Forelimb muscle (tissue), 1 donor: ENCODE measurements at regions not wholly inside any gene's neighbourhood (a gene's known extent, or its start where the extent isn't known, plus 50 kb on each side); places are given as distances from the start of the nearest gene placed in this dataset.
"Not testable (repeated sequence)": the region's sequence is repeated elsewhere in the genome, so short reads cannot be mapped to it uniquely, and the experiment has no call there.

ENCODE experiments used
- DNase-seq: peaks from one replicate; pipeline ENCODE4 v3.0.0-alpha.2; 2013; ENCODE audit warnings: low read depth

DNA sequence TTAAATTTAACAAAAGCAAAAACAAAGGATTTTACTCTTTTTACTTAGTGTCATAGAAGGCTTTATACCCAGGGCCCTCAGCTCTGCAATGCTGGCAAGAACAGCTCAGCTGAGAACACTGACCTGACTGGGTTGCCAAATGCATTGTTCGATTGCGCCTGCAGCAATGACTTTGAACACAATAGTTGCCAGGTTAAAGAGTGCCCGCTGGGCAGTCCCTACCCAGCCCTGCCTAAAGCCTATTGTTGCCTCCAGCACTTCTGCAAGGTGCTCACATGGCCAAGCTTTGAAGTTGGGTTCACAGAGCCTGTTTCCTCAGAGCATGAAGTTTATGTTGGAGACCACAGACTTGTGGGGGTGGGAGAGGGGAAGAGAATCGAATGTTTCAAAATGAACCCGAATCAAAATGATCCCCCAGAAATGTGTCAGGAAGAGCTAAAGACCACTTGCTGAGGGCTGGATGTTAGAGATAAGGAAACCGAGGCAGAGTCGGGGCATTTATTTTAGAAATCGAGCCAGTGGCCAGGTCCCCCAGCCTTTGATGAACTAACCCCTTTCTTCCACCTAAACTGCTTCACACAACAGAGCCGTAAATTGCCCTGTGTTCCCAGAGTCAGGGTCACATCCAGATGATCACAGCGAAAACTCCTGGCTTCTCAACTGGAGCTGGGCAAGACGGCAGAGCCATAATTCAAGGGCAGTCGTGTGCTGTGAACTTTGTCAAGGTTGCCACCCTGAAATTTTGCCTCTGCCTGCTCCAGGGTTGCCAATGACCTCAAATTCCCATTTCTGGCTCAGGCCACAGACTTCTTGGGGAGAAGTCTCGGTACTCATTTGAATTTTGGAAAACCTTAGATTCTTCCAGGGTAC lies 55.0 kb downstream of the FOXA2 start:
- no peak for DNase-seq

DNA sequence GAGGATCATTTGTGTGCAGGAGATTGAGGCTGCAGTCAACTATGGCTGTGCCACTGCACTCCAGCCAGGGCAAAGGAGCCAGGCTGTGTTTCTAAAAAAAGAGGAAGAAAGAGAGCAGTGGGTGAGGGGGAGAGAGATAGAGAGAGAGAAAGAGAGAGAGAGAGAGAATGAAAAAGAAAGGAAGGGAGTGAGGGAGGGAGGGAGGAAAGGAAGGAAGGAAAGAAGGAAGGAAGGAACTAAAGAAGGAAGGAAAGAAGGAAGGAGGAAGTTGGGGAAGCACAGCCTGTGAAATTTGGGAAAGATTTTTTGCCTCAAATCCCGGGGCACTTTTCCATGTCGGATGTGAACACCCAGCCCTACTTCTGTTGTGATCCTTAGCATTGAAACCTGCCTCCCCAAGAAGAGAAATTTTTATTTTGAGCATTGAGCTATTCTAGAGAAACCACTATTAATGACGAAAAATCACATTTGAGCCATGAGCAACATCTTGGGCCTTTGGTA lies 57.8 kb downstream of the FOXA2 start:
- DNase-seq = no peak

DNA sequence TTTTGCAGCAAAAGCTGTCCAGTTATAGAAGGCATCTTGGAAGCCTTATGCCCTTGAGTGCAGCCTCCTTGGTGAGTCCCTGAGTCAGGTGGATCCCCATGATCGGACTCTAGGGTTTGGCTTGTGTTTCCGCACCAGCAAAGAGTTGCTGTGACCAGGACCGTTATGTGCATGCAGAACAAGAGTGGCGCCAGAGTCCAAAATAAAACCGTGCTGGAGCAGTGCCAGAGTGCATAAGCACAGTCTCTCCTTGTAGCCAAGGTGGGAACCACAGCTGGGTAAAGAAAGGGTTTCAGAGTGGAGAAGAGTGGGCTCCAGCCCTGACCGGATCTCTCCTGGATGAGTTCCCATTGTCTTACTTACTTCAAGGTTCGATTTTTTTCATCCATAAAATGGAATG lies 58.6 kb downstream of the FOXA2 start:
- DNase-seq = no peak

DNA sequence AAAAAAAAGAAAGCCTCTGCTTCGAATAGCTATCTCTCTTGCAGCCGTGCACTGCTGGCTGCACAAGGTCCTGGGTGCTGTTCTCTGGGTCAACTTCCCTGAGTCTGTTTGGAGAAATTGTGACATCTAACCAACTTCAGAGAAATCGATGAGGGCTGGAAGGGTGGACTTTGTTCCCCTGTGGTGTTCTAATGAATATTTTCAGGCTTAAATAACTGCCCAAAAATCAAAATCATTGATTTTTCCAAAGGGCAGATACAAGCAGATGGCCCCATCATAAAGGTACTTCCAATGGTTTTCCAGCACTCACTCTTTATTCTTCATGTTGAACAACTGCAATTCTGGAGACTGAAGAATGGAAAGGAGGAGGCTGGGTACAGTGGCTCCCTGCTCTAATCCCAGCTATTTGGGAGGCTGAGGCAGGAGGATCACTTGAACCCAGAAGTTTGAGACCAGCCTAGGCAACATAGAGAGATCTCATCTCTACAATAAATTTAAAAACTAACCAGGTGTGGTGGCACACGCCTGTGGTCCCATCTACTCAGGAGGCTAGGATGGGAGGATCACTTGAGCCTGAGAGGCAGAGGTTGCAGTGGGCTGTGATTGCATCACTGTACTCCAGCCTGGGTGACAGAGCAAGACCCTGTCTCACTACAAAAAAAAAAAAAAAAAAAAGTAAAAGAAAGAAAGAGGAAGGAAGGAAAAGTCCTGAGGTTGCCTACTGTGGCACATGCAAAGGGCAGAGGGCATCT lies 59.1 kb downstream of the FOXA2 start:
- no peak for DNase-seq

DNA sequence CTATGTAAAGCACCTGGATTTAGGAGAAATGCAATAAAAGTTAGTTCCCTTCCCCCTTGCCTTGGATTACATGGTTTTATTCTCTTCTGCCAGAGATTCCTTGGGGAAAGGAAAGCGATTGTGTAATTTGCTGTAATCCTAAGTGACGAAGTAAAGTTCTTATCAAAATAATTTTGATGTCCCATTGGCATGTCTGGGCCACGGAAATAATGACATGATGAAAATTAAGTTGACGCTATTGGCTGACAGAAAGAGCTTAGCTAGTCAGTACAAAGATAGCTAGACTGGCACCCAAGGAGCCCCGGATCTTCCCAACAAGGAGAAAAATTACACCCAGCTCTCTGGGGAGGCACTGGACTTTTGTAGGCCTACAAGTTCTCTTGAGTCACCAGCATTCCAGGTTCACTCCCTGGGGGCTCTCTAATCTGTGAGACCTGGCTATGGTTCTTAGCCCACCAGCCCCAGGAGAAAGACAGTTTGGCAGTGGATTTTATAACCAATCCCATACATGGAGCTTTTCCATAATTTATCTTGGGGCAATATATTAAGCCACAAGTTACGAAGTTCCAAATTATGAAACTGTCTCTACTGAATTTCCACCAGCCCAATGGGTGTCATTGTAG lies 59.9 kb downstream of the FOXA2 start:
- no peak for DNase-seq

DNA sequence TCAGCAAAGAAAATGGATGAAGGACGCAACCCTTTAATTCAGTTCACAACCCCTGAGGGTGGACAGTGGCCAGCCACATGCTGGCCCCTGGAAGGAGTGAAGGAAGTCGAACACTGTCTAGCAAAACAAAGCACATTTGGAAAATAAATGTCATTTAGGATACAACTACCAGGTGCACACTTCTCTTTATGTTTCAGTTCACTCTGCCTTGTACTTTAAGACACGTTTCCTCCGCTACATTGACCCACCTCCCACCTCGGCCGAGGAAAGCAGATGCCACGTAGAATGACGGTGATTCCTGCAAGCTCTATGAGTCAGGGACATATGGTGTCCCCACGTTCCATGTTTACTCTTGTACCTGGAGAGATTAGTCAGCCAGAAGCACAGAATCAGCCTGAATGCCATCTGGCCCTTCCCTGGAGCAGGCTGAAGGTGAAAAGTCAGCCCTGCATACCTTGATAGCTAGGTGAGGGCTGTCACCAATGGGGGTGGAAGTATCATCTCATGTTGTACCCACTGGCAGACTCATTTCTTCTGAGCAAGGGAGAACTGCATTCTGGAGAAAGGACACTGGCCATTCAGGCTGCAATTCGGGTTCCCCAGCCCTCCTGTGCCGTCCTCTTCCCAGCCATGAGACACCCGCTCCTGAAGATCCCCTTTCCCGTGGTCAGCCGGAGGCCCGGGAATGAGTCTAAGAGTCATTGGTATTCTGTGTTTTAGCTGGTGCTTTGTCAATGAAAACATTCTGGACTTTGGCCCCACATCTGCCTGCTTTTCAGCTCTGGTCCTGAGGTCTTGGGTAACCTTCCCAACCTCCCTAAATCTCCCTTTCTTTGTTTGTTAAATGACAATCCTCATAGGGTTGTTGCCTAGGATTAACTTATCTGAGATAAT lies 60.6 kb downstream of the FOXA2 start:
- no peak for DNase-seq

DNA sequence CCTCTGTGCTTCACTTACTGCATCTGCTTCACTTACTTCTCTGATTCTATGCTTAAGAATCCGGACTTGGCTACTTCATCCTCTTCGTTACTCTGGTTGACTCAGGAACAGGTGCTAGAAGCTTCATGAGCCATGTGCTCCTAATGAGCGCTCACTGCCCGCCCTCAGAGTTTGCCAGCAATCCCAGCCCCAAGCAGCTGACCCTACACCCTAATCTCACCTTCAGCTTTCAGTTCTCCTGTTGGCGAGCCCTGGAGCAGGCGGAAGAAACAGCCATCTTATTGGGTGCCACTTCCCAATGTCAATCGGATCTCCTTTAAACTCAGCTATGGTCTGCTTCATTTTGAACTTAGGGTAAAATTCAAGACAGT lies 61.3 kb downstream of the FOXA2 start:
- no peak for DNase-seq

DNA sequence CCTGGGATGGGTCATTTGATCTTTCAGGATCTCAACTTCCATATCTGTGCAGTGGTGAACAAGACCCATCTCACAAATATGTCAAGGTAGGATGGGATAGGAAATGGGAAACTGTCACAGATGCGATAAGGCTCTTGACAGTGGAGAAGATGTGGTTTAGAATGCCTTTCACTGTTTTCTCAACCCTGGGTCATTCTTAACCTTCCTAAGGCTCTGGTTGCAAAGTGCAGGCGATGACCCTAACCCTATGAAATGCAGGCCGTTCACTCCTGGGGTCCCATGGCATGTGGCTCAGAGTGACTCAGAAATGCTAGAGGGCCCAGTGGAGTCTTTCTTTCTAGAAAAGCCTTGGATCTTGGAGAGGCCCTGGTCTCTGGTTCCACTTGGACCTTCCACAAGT lies 61.7 kb downstream of the FOXA2 start:
- DNase-seq = no peak

DNA sequence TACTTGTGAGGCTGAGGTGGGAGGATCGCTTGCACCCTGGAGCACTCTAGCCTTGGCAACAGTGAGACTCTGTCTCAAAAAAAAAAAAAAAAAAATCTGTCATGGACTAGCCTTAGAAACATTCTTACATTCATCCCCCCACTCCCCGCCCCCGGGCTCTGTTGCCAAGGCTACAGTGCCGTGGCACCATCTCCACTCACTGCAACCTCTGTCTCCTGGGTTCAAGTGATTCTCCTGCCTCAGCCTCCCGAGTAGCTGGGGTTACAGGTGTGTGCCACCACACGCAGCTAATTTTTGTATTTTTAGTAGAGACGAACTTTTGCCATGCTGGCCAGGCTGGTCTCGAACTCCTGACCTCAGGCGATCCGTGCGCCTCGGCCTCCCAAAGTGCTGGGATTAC lies 62.4 kb downstream of the FOXA2 start:
- DNase-seq = not testable (repeated sequence)

DNA sequence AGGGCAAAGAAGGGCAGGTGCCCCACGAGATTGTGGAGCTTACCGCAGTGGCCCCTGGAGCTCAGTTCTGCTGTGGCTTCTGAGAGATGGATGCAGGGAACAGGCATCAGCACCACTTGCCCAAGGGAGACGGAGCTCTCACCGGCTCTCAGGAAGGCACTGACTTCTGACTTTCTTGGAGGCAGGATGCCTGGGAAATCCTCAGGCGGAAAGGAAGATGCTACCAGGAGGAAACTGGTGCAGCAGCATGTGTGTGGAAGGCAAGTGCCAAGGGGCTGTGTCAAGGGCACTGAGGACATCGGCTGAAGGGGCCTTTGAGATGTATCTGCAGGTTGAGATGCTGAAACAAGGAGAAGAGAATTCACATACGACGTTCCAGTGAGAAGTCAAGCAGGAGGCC lies 64.0 kb downstream of the FOXA2 start:
- DNase-seq = no peak

DNA sequence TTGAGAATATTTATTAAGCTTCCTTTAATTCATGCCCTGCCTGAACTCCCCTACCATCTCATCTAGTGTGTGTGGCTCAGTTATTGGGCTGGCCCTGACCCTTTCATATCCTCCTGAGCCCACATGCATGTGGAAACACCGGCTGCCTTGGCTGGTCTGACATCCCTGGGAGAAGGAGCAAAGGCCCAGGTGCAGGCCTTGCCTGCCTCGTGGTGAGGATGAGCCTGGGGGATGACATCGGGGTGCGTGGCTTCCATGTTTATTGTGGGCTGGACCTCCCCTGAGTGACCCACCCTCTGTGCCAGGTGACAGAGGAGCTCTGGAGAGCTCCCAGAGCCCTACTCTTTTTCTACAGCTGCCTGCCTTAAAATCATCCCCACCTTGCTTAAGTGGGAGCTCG lies 69.1 kb downstream of the FOXA2 start:
- no peak for DNase-seq

DNA sequence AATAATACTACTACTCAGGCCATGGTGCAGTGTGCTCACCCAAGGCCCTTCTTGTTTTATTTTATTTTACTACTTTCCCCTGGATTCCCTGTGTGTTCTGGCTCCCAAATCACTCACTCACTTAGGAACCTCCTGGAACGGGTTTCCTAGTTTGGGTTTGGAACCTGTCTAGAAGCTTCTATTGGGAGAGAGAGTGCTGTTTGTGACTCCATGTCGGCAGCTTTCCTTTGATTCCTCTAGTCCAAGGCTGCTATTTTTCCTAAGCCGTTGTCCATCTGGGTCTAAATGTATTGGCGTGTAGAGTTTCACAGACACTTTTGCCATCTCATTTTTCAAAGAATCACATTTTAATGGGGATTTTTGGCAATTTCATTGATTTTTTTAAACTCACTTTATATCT lies 70.8 kb downstream of the FOXA2 start:
- no peak for DNase-seq

DNA sequence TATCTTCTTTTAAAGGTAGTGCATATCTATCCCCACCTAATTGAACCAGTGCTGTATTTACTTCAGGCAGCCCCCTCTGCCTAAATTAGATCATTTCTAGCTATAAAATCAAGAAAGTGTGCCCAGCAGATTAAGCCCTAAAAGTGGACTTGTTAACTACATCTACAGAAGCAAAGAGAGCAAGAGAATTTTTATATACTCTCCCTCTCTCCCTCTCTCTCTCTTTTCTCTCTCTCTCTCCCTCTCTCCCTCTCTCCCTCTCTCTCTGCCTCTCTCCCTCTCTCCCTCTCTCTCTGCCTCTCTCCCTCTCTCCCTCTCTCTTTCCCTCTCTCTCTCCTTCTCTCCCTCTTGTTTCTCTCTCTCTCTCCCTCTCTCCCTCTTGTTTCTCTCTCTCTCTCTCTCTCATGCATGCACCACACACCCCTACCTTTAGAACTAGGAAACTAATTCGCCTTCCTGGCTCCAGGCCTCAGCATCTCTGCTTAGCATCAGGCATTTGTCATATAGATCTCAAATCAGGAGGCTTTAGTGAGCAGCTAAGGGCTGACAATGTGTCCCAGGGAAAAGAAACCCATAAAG lies 71.4 kb downstream of the FOXA2 start:
- DNase-seq = no peak

DNA sequence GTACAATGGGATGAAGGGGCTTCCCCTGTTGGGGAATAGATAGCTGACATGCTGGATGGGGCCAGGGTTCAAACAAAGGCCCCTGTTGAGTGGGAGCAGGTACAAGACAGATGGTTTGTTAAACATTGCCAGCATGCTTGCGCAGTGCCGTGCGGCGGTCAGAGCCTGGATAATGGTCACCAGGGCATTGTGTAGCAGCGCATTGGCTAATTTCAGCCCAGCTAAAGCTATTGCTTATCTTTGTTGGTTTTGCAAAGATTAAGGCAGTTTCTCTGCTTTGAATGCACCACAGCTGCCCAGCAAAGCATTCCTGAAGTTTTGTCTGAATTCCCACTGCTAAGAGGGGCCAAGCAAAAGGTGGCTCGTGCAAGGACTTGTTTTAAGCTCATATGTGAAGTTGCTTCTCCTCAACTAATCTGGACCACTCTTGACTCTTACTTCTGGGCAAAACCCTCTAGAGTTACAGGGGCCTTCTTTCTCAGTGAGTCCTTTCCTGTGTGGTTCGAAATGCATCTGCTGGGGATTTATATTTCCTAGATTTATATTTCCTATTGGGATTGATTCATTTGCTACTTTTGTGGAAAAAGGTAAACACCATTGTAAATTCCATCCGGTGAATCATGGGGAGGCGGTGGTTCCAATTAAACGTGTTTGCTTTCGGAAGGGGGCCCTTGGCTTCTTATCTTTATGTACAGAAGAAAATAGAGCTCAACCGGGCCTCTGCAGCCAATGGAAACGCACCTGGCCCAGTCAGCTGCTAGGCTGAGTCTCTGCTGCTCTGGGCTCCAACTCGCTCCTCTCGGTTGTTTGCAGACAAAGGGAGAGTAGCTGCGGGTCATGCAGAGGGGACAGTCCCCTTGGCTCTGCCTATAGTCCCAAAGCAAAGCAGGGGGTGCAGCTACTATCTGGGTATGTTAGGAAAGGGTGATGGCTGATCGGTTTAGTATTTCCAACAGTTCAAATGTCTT lies 72.1 kb downstream of the FOXA2 start:
- no peak for DNase-seq

DNA sequence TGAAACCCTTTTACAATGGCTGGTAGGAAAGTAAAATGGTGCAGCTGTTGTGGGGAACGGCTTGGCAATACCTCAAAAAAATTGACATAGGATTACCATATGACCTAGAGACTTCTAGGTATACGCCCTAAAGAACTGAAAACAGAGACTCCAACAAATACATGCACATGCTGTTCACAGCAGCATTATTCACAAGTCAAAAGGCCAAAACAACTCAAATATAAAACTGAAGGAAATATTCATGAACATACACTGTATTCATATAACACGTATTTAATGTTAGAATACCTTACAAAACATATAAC lies 74.6 kb downstream of the FOXA2 start:
- no peak for DNase-seq

DNA sequence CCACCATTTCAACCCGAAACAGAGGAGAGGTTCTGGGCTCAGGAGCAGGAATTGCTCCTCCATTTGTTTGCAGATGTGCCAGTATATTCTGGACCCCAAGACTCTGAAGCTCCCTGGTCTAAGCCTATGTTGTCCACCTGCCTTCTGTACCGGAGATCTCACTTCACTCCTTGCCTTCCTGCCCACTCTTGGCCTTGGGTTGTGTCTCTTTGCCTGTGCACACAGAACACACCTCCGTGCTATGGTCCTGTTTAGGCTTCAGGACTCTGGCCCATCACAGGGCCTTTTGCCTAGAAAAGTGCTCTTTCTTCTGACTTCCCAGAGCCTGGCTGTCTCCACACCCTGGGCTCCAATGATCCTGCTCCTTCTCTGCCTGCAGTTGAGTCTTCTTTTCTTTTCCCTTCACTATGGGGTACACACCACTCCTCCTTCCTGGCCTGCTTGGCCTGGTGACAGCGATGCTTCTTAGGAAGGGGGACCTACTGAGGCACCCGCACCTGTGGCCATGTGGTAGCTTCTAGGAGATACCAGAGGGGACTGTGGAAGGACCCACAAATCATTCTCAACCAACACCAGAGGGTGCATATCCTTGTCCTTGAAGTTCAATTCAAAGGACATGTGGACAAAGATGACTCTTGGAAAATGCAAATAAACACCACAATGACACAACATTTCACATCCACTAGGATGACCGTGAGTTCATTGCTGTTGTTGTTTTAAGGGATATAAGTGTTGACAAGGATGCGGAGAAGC lies 75.1 kb downstream of the FOXA2 start:
- DNase-seq = no peak

DNA sequence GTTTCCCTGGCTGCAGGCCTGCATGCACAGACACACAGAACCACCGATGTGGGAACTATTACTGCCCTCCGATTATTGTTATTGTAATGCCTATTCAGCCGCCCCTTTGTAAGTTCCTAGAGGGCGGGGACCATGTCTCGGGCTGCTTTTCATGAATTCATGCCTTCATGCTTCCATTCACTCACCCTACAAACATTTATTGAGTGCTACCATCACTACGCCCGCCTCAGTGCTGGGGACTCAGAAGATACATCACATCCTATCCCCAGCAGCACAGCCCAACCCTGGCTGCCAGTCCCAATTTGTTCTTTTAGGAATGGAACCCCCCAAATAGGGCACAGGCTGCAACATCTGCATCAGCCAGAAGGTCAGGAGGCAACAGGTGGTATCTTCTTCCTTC lies 75.9 kb downstream of the FOXA2 start:
- DNase-seq = no peak

DNA sequence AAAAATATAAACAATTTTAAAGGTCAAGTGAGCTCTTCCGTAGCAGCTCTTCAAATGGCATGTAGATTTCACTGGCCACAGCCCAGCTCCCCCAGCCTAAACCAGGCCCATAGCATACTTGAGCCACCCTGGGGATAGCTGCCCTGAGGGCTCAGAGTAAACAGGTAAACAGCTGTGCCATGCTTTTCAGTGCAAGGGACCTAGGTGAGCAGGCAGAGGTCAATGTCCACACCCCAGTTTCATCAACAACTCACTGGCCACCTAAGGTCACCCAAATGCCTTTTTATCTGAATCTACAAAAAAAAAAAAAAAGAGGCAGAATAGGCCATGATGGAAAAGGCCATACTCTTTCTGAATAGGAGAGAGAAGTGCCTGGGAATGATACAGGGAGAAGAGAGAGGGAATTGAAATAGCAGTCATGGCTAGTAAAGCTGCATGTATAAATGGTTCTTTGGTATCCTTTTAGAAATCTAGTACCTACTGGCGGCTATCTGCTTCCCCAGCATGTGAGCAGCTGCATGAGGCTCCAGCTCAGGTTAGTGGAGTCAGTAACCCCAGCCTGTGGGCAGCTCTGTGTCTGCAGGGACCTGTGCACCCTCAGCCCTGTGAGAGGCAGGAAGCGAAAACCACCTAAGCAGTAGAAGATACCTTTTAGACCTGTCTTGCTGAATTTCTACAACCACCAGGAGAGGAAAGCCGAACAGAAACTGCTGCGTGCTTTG lies 77.0 kb downstream of the FOXA2 start:
- no peak for DNase-seq

DNA sequence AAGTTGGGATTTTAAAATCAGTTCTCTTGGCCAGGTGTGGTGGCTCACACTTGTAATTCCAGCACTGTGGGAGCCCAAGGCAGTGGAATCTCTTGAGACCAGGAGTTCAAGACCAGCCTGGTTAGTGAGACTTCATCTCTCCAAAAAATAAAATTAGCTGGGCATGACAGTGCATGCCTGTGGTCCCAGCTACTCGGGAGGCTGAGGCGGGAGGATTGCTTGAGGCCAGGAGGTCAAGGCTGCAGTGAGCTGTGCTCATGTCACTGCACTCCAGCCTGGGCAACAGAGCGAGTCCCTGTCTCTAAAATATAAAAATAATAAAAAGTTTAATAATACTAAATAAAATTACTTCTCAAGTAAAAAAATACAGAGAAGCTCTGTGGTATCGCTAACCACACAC lies 77.5 kb downstream of the FOXA2 start:
- no peak for DNase-seq
